OCI-LY3 (cell line): ENCODE measurements at regions not wholly inside any gene's neighbourhood (a gene's known extent, or its start where the extent isn't known, plus 50 kb on each side); places are given as distances from the start of the nearest gene placed in this dataset.

Experiments used
- H2AFZ ChIP-seq: fragments of 200-600, 300-600 bp; shearing (Covaris generic); 2 replicates; pipeline ENCODE4 v1.6.0; 2014; ENCODE audit warnings: antibody characterized with exemption, low read depth, low read length
- H3K27ac ChIP-seq: fragments of 200-600, 300-600 bp; sonication (generic); 2 replicates; pipeline ENCODE4 v1.5.1; 2014; ENCODE audit warnings: mild to moderate bottlenecking, low read length, moderate library complexity, mixed read lengths
- H3K27me3 ChIP-seq: fragments of 200-600, 300-600 bp; sonication (generic); 2 replicates; pipeline ENCODE4 v1.6.1; 2014; ENCODE audit warnings: low read depth, low read length, mixed read lengths
- H3K36me3 ChIP-seq: fragments of 200-600, 300-600 bp; sonication (generic); replicated peaks from 2 replicates; pipeline ENCODE3; 2014; ENCODE audit warnings: low read depth, low read length, mixed read lengths
- H3K4me1 ChIP-seq: fragments of 300-600, 200-600 bp; sonication (generic); 2 replicates; pipeline ENCODE4 v1.6.1; 2014; ENCODE audit warnings: low read length, mixed read lengths
- H3K4me2 ChIP-seq: fragments of 200-600, 300-600 bp; sonication (generic); 2 replicates; pipeline ENCODE4 v1.6.1; 2014; ENCODE audit warnings: low read length, mixed read lengths
- H3K4me3 ChIP-seq: fragments of 300-600, 200-600 bp; sonication (generic); 2 replicates; pipeline ENCODE4 v1.5.1; 2014; ENCODE audit warnings: antibody characterized with exemption, mild to moderate bottlenecking, low read length, moderate library complexity
- H3K79me2 ChIP-seq: fragments of 300-600, 200-600 bp; shearing (Covaris generic); 2 replicates; pipeline ENCODE4 v1.6.1; 2014; ENCODE audit warnings: mild to moderate bottlenecking, low read length, mixed read lengths
- H3K9ac ChIP-seq: fragments of 300-600, 200-600 bp; shearing (Covaris generic); 2 replicates; pipeline ENCODE4 v1.6.0; 2014; ENCODE audit warnings: mild to moderate bottlenecking, low read length, moderate library complexity
- H3K9me3 ChIP-seq: fragments of 200-600, 300-600 bp; shearing (Covaris generic); 2 replicates; pipeline ENCODE4 v1.6.1; 2014; ENCODE audit warnings: low read length, mixed read lengths; ENCODE audit not compliant: insufficient read depth
- H4K20me1 ChIP-seq: fragments of 200-600, 300-600 bp; sonication (generic); 2 replicates; pipeline ENCODE4 v1.6.1; 2016; ENCODE audit warnings: low read length, mixed read lengths; ENCODE audit not compliant: insufficient read depth
- CTCF ChIP-seq: fragments of 200-600, 300-600 bp; sonication (generic); IDR thresholded peaks from 2 replicates; pipeline ENCODE4 v1.5.1; 2014; ENCODE audit warnings: antibody characterized with exemption, low read length, low read depth
- EZH2phosphoT487 ChIP-seq: fragments of 200-600 bp; shearing (Covaris generic); IDR thresholded peaks from 2 replicates; pipeline ENCODE4 v1.6.1; 2018; ENCODE audit warnings: antibody characterized with exemption, mixed run types, low read depth

DNA sequence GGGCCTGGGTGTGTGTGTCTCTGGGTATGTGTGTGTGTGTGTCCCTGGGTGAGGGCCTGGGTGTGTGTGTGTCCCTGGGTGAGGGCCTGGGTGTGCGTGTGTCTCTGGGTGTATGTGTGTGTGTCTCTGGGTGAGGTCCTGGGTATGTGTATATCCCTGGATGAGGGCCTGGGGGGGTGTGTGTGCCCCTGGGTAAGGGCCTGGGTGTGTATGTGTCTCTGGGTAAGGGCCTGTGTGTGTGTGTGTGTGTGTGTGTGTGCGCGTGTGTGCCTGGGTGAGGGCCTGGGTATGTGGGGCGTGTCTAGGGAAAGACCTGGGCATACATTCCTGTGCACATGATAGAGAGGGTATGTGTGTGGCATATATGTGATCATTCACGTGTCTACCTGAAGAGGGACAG, 155.1 kb upstream of the ZC3H12A start:
- TF ChIP-seq EZH2phosphoT487, result no peak
- no peak for TF ChIP-seq CTCF
- no peaks in the 10 kb centered on the region for H3K36me3 ChIP-seq
- no peaks in the 10 kb centered on the region for H3K4me1 ChIP-seq
- H3K27ac ChIP-seq, result no peak overlapping the region
- no peak overlapping the region for H3K9ac ChIP-seq
- H3K27me3 ChIP-seq, result peaks cover 6% of the 10 kb centered on the region
- no peaks in the 10 kb centered on the region for H3K79me2 ChIP-seq
- no peaks in the 10 kb centered on the region for H4K20me1 ChIP-seq
- no peak overlapping the region for H3K4me3 ChIP-seq
- no peak overlapping the region for H2AFZ ChIP-seq
- no peak overlapping the region for H3K4me2 ChIP-seq
- H3K9me3 ChIP-seq, result no peaks in the 10 kb centered on the region

GRCh38 chr1:37323486-37324377, 150.6 kb upstream of the ZC3H12A start:
- H3K9ac ChIP-seq, result no peak overlapping the region
- peaks cover 9% of the 10 kb centered on the region; the same call in 1 of the 2 replicates for H3K27me3 ChIP-seq
- no peaks in the 10 kb centered on the region for H3K79me2 ChIP-seq
- TF ChIP-seq EZH2phosphoT487 (no peak), CTCF (peak; percentile 67)
- no peak overlapping the region for H3K27ac ChIP-seq
- no peak overlapping the region for H3K4me3 ChIP-seq
- H3K4me2 ChIP-seq, result no peak overlapping the region
- H4K20me1 ChIP-seq, result no peaks in the 10 kb centered on the region
- no peak overlapping the region for H2AFZ ChIP-seq
- H3K36me3 ChIP-seq, result no peaks in the 10 kb centered on the region
- no peaks in the 10 kb centered on the region for H3K4me1 ChIP-seq
- H3K9me3 ChIP-seq, result no peaks in the 10 kb centered on the region

GRCh38 chr1:37325010-37325409, 149.4 kb upstream of the ZC3H12A start:
- Histone ChIP-seq H3K27me3 (peaks cover 9% of the 10 kb centered on the region; the same call in 1 of the 2 replicates), H3K79me2 (no peaks in the 10 kb centered on the region), H4K20me1 (no peaks in the 10 kb centered on the region), H3K4me2 (no peak overlapping the region), H3K4me1 (no peaks in the 10 kb centered on the region), H3K9ac (no peak overlapping the region), H2AFZ (no peak overlapping the region), H3K9me3 (no peaks in the 10 kb centered on the region), H3K36me3 (no peaks in the 10 kb centered on the region), H3K4me3 (no peak overlapping the region), H3K27ac (no peak overlapping the region)
- no peak for TF ChIP-seq EZH2phosphoT487
- TF ChIP-seq CTCF, result no peak

DNA sequence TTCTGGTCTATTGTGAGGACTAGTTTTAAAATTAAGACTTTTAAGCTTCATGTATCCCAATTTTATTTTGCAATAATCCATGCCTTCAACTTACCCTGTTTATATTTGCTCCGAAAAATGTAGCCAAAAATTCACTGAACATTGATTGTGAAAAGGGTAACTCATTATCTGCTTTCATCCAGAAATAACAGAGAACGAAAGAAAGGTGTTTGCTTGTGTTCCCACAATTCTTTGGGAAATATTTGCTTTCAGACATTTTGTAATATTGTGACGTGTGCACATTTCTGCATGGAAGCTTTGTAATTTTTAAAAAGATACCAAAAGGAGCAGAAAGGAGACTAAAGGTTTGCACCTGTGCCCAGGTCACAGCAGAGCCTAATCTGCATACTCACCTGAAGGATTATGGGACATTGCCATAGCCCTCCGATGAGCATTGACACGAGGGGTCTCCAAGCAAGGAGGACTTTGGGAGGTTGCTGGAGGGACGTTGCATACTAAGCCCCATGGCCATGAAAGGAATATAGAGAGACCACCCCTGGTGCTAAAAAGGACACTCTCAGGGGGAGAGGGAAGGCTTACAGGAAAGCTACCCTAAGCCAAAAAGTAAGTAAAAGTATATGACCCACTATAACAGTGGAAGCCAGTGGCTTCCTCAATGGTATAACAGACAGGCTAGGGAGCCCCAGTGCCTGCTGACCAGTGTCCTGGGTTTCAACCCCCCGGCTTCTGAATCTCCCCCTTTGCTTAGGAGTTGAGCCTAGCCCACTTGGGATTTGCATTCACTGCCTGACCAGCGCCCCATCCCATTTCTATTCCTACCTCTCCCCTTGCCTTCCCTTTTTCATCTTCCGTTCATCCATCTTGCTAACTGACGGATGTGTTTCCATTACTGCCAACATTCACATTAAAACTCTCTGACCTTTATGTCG, 148.6 kb upstream of the ZC3H12A start:
- TF ChIP-seq CTCF, result no peak
- TF ChIP-seq EZH2phosphoT487, result no peak
- no peaks in the 10 kb centered on the region for H3K4me1 ChIP-seq
- no peak overlapping the region for H3K9ac ChIP-seq
- no peaks in the 10 kb centered on the region for H3K79me2 ChIP-seq
- no peak overlapping the region for H3K27ac ChIP-seq
- no peaks in the 10 kb centered on the region for H3K9me3 ChIP-seq
- H3K4me3 ChIP-seq, result no peak overlapping the region
- no peaks in the 10 kb centered on the region for H3K36me3 ChIP-seq
- no peaks in the 10 kb centered on the region for H4K20me1 ChIP-seq
- no peak overlapping the region for H3K4me2 ChIP-seq
- peaks cover 9% of the 10 kb centered on the region; the same call in 1 of the 2 replicates for H3K27me3 ChIP-seq
- H2AFZ ChIP-seq, result no peak overlapping the region
